ENCODE measurements at regions not wholly inside any gene's neighbourhood (a gene's known extent, or its start where the extent isn't known, plus 50 kb on each side); places are given as distances from the start of the nearest gene placed in this dataset.

DNA sequence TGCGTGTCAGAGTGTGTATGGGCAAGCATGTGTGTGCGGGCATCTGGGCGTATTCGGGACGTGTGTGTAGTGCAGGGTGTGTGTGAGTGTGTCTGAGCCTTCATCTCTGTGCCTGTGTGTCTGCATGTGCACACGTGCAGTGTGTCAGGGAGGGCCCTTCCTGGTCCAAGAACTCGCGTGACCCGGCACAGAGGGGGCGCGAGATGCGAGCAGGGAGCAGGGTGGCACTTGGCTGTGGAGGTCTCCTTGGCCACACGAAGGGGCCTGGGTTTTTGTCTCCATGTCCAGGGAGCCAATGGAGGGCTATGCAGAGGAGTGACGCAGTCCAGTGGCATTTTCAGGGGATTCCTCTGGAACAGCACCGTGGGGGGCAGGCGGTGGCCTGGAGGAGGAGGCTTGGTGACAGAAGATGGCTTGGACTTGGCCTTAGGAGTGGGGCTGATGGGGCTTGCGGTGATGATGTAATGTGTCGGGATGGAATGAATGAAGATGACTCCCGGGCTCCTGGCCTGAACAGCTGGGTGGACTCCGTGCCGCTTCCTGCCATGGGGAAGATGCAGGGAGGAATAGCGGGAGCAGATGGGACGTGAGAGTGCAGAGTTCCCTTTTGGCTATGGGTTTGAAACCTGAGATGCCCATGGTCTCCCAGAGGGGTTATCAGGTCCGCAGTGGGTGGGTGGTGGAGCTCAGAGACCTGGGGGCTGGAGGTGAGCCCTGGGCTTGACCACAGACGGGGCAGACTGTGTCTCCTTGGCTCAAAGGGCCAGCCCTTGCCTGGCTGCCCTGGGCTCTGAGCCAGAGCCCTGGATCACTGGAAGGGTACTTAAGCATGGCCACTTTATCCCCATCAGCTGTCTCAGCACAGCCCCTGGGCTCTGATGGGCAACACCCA, 208.3 kb downstream of the PHETA1 start:
- Histone ChIP-seq H3K27me3 (replicated peaks; ENCODE audit: control insufficient read depth, insufficient read depth, low read length, poor library complexity, severe bottlenecking) (no peaks in the 10 kb centered on the region), H3K9me3 (ENCODE audit: control insufficient read depth, low read length) (no peaks in the 10 kb centered on the region), H3K4me1 (ENCODE audit: control insufficient read depth, insufficient read depth, low read length, poor library complexity, severe bottlenecking) (no peaks in the 10 kb centered on the region), H3K4me3 (ENCODE audit: insufficient read depth, low read depth, low read length, poor library complexity, severe bottlenecking) (no peak overlapping the region), H3K36me3 (ENCODE audit: control insufficient read depth, insufficient read depth, low read length) (no peaks in the 10 kb centered on the region), H3K27ac (ENCODE audit: insufficient read depth, low read length, poor library complexity, severe bottlenecking) (no peak overlapping the region)
- no peak for DNase-seq

DNA sequence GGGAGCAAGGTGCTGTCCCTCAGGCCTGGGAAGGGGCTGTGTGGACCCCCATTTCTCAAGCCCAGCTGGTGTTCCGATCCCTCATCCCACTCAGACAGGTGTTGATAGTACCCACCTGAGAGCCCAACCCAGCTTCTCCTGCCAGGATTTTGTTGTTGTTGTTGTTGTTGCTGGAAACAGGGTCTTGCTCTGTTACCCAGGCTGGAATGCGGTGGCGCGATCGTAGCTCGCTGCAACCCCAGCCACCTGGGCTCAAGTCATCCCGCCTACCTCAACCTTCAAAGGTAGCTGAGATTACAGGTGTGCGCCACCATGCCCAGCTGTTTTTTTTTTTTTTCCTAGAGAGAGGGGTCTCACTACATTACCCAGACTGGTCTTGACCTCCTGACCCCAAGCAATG, 209.9 kb downstream of the PHETA1 start:
- H3K4me1 ChIP-seq (ENCODE audit: control insufficient read depth, insufficient read depth, low read length, poor library complexity, severe bottlenecking) = no peaks in the 10 kb centered on the region
- peaks cover 3% of the 10 kb centered on the region for H3K27me3 ChIP-seq (replicated peaks; ENCODE audit: control insufficient read depth, insufficient read depth, low read length, poor library complexity, severe bottlenecking)
- no peaks in the 10 kb centered on the region for H3K36me3 ChIP-seq (ENCODE audit: control insufficient read depth, insufficient read depth, low read length)
- no peak overlapping the region for H3K27ac ChIP-seq (ENCODE audit: insufficient read depth, low read length, poor library complexity, severe bottlenecking)
- no peaks in the 10 kb centered on the region for H3K9me3 ChIP-seq (ENCODE audit: control insufficient read depth, low read length)
- no peak for DNase-seq
- no peak overlapping the region for H3K4me3 ChIP-seq (ENCODE audit: insufficient read depth, low read depth, low read length, poor library complexity, severe bottlenecking)

GRCh38 chr12:111157486-111157885, 211.4 kb downstream of the PHETA1 start:
- Histone ChIP-seq H3K27ac (ENCODE audit: insufficient read depth, low read length, poor library complexity, severe bottlenecking) (no peak overlapping the region), H3K36me3 (ENCODE audit: control insufficient read depth, insufficient read depth, low read length) (no peaks in the 10 kb centered on the region), H3K9me3 (ENCODE audit: control insufficient read depth, low read length) (no peaks in the 10 kb centered on the region), H3K4me3 (ENCODE audit: insufficient read depth, low read depth, low read length, poor library complexity, severe bottlenecking) (no peak overlapping the region), H3K27me3 (replicated peaks; ENCODE audit: control insufficient read depth, insufficient read depth, low read length, poor library complexity, severe bottlenecking) (peaks cover 3% of the 10 kb centered on the region), H3K4me1 (ENCODE audit: control insufficient read depth, insufficient read depth, low read length, poor library complexity, severe bottlenecking) (no peaks in the 10 kb centered on the region)
- DNase-seq = no peak

GRCh38 chr12:111156304-111156703, 212.6 kb downstream of the PHETA1 start:
- Histone ChIP-seq H3K4me1 (ENCODE audit: control insufficient read depth, insufficient read depth, low read length, poor library complexity, severe bottlenecking) (no peaks in the 10 kb centered on the region), H3K4me3 (ENCODE audit: insufficient read depth, low read depth, low read length, poor library complexity, severe bottlenecking) (no peak overlapping the region), H3K27ac (ENCODE audit: insufficient read depth, low read length, poor library complexity, severe bottlenecking) (no peak overlapping the region), H3K27me3 (replicated peaks; ENCODE audit: control insufficient read depth, insufficient read depth, low read length, poor library complexity, severe bottlenecking) (peaks cover 3% of the 10 kb centered on the region), H3K9me3 (ENCODE audit: control insufficient read depth, low read length) (no peaks in the 10 kb centered on the region), H3K36me3 (ENCODE audit: control insufficient read depth, insufficient read depth, low read length) (no peaks in the 10 kb centered on the region)
- no peak for DNase-seq

DNA sequence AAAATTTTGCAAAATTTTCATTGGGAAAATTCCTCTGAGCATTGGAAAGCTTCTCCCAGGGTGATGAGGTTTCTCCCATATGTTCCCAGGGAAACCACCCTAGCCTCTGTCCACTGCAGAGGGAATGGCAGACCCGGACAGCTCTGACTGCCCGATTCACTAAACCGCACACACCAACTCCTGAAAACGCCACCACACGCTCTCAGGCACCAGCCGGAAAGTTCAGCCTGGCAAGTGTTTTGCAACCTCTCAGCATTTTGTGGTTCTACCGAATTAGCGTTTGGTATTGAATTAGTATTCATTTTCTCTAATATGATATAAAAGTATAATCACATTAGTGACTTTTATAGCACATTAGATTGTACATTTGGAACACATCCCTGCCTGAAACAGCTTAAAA, 213.4 kb downstream of the PHETA1 start:
- Histone ChIP-seq H3K4me3 (ENCODE audit: insufficient read depth, low read depth, low read length, poor library complexity, severe bottlenecking) (no peak overlapping the region), H3K27me3 (replicated peaks; ENCODE audit: control insufficient read depth, insufficient read depth, low read length, poor library complexity, severe bottlenecking) (peaks cover 3% of the 10 kb centered on the region), H3K9me3 (ENCODE audit: control insufficient read depth, low read length) (no peaks in the 10 kb centered on the region), H3K36me3 (ENCODE audit: control insufficient read depth, insufficient read depth, low read length) (no peaks in the 10 kb centered on the region), H3K27ac (ENCODE audit: insufficient read depth, low read length, poor library complexity, severe bottlenecking) (no peak overlapping the region), H3K4me1 (ENCODE audit: control insufficient read depth, insufficient read depth, low read length, poor library complexity, severe bottlenecking) (no peaks in the 10 kb centered on the region)
- no peak for DNase-seq

DNA sequence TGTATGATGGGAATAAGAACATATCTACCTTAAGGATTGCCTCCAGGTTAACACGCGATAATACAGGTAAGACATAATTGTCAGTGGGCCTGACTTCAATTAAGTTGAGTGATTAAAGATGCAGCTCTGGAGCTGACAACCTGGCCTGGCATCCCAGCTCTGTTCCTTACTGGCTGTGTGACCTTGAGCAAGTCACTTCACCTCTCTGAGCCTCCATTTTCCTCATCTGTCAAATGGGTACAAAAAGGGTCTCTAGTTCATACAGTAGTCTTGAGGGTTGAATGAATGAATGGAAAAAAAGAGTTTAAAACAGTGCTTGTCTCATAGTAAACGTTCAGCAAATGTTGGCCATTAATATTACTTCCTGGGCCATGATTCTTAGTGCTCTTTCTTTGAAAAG, 213.9 kb downstream of the PHETA1 start:
- Histone ChIP-seq H3K27me3 (replicated peaks; ENCODE audit: control insufficient read depth, insufficient read depth, low read length, poor library complexity, severe bottlenecking) (peaks cover 3% of the 10 kb centered on the region), H3K4me3 (ENCODE audit: insufficient read depth, low read depth, low read length, poor library complexity, severe bottlenecking) (no peak overlapping the region), H3K4me1 (ENCODE audit: control insufficient read depth, insufficient read depth, low read length, poor library complexity, severe bottlenecking) (no peaks in the 10 kb centered on the region), H3K36me3 (ENCODE audit: control insufficient read depth, insufficient read depth, low read length) (no peaks in the 10 kb centered on the region), H3K27ac (ENCODE audit: insufficient read depth, low read length, poor library complexity, severe bottlenecking) (no peak overlapping the region), H3K9me3 (ENCODE audit: control insufficient read depth, low read length) (no peaks in the 10 kb centered on the region)
- no peak for DNase-seq

DNA sequence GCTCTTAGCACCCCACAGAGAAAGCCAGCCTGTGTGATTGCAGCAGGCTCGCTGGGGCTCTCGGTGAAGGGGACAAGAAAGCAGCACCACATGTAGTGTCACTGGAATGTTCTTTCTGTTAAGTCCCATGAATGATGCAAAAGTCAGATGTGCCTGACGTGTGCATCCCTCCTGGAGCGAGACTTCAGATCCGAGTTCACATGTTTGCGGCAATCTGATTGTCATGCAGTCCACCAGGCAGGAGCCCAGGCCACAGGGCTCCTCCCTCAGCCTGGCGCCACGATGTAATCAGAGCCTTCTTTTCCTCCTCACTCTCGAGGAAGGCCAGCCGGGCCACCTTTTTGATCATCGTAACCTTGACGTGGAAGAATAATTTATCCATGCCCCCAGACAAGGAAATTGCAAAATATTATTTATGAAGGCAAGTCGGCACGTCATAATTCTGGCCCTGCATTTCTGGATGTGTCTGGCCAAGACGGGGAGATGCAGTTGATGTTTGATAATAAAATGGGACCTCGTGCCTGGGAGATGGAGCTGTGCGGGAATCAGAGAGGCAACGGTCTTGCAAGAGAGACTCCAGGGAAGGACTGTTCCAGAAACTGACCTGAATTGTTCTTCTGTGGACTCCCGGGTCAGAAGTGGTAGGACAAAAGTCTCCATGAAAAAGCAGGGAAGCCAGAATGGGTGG, 214.6 kb downstream of the PHETA1 start:
- Histone ChIP-seq H3K9me3 (ENCODE audit: control insufficient read depth, low read length) (no peaks in the 10 kb centered on the region), H3K36me3 (ENCODE audit: control insufficient read depth, insufficient read depth, low read length) (no peaks in the 10 kb centered on the region), H3K27ac (ENCODE audit: insufficient read depth, low read length, poor library complexity, severe bottlenecking) (no peak overlapping the region), H3K27me3 (replicated peaks; ENCODE audit: control insufficient read depth, insufficient read depth, low read length, poor library complexity, severe bottlenecking) (peaks cover 3% of the 10 kb centered on the region), H3K4me3 (ENCODE audit: insufficient read depth, low read depth, low read length, poor library complexity, severe bottlenecking) (no peak overlapping the region), H3K4me1 (ENCODE audit: control insufficient read depth, insufficient read depth, low read length, poor library complexity, severe bottlenecking) (no peaks in the 10 kb centered on the region)
- no peak for DNase-seq

DNA sequence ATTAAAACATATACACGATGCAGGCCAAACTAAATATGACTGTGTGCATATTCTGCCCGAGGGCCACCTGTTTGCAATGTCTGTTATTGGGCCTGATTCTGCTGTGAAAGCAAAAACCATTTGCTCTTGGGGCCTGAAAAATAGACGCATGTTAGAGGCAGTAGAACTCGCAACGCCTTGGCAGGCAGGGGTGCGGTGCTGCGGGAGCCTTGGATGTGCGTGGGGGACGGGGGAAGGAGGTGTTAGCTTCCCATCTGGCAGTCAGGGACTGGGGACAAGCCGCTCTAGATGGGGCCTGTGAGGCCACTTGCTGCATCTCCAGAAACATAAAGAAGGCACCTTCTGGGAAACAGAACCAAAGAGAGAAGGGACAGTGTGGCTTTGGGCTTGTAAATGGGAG, 216.3 kb downstream of the PHETA1 start:
- no peak overlapping the region for H3K27ac ChIP-seq (ENCODE audit: insufficient read depth, low read length, poor library complexity, severe bottlenecking)
- H3K4me3 ChIP-seq (ENCODE audit: insufficient read depth, low read depth, low read length, poor library complexity, severe bottlenecking) = no peak overlapping the region
- no peak for DNase-seq
- no peaks in the 10 kb centered on the region for H3K9me3 ChIP-seq (ENCODE audit: control insufficient read depth, low read length)
- H3K4me1 ChIP-seq (ENCODE audit: control insufficient read depth, insufficient read depth, low read length, poor library complexity, severe bottlenecking) = no peaks in the 10 kb centered on the region
- H3K36me3 ChIP-seq (ENCODE audit: control insufficient read depth, insufficient read depth, low read length) = no peaks in the 10 kb centered on the region
- peaks cover 3% of the 10 kb centered on the region for H3K27me3 ChIP-seq (replicated peaks; ENCODE audit: control insufficient read depth, insufficient read depth, low read length, poor library complexity, severe bottlenecking)

- Histone ChIP-seq H3K27ac (ENCODE audit: insufficient read depth, low read length, poor library complexity, severe bottlenecking) (no peak overlapping the region), H3K27me3 (replicated peaks; ENCODE audit: control insufficient read depth, insufficient read depth, low read length, poor library complexity, severe bottlenecking) (peaks cover 3% of the 10 kb centered on the region), H3K4me3 (ENCODE audit: insufficient read depth, low read depth, low read length, poor library complexity, severe bottlenecking) (no peak overlapping the region), H3K9me3 (ENCODE audit: control insufficient read depth, low read length) (no peaks in the 10 kb centered on the region), H3K36me3 (ENCODE audit: control insufficient read depth, insufficient read depth, low read length) (no peaks in the 10 kb centered on the region), H3K4me1 (ENCODE audit: control insufficient read depth, insufficient read depth, low read length, poor library complexity, severe bottlenecking) (no peaks in the 10 kb centered on the region)
- no peak for DNase-seq
Measured at GRCh38 chr12:111150921-111151840, 217.7 kb downstream of the PHETA1 start.
